Panc1 (cell line): ENCODE measurements at regions not wholly inside any gene's neighbourhood (a gene's known extent, or its start where the extent isn't known, plus 50 kb on each side); places are given as distances from the start of the nearest gene placed in this dataset.
"Not testable (repeated sequence)": the region's sequence is repeated elsewhere in the genome, so short reads cannot be mapped to it uniquely, and the experiment has no call there.

Experiments
- ATAC-seq: fragments of 200-7000 bp; cut with Tn5 transposase; 2 replicates; pipeline ENCODE4 v1.9.1; 2020; ENCODE audit warnings: mild to moderate bottlenecking, moderate library complexity
- BruUV-seq: library from RNA; stranded (reverse); fragments of 400-500 nt; replicated peaks from 2 replicates; lab custom pipeline; 2021; lab: Mats Ljungman, UMichigan
- CTCF ChIA-PET: fragments of 300-600 bp; sonication (Branson Sonifier 250); formaldehyde crosslinking; loops from one replicate; lab custom pipeline; 2022; ENCODE audit warnings: antibody characterized with exemption; lab: Charles Lee
- POLR2A ChIA-PET: fragments of 300-600 bp; sonication (Branson Sonifier 250); formaldehyde crosslinking; loops from one replicate; lab custom pipeline; 2022; ENCODE audit warnings: antibody characterized with exemption; lab: Charles Lee
- DNase-seq: peaks from one replicate; pipeline ENCODE4 v3.0.0-alpha.2; 2010; ENCODE audit warnings: low read depth, low spot score
- H3K27ac ChIP-seq: 2 replicates; pipeline ENCODE4 v1.5.1; 2011; ENCODE audit warnings: mild to moderate bottlenecking, low read length, inconsistent platforms
- H3K27me3 ChIP-seq: fragments of 200-500 bp; sonication (Bioruptor generic); 2 replicates; pipeline ENCODE4 v1.6.0; 2014; ENCODE audit warnings: low read length, inconsistent platforms; ENCODE audit not compliant: control insufficient read depth, insufficient read depth
- H3K36me3 ChIP-seq: fragments of 200-500 bp; sonication (Bioruptor generic); 2 replicates; pipeline ENCODE4 v1.5.1; 2014; ENCODE audit warnings: inconsistent platforms, mild to moderate bottlenecking, low read length, moderate library complexity; ENCODE audit not compliant: control insufficient read depth, insufficient read depth
- H3K4me1 ChIP-seq: 2 replicates; pipeline ENCODE4 v1.5.1; 2011; ENCODE audit warnings: inconsistent platforms, mild to moderate bottlenecking, low read length, moderate library complexity; ENCODE audit not compliant: control insufficient read depth, insufficient read depth
- H3K4me3 ChIP-seq, 2 experiments: 2 replicates each; pipeline ENCODE4 v1.5.1; 2011 to 2012; ENCODE audit warnings: low read depth in 2 of 2, low read length in 2 of 2, mild to moderate bottlenecking in 2 of 2, inconsistent platforms in 1 of 2, moderate library complexity in 1 of 2
- H3K9me3 ChIP-seq: fragments of 200-500 bp; sonication (Bioruptor generic); 2 replicates; pipeline ENCODE4 v1.5.1; 2014; ENCODE audit warnings: low read depth, mild to moderate bottlenecking, inconsistent platforms, low read length, moderate library complexity; ENCODE audit not compliant: control insufficient read depth, insufficient read depth
- CTCF ChIP-seq: fragments of 450-650 bp; IDR thresholded peaks from 2 replicates; pipeline ENCODE4 v1.5.1; 2017; ENCODE audit warnings: mild to moderate bottlenecking
- POLR2AphosphoS5 ChIP-seq: IDR thresholded peaks from 2 replicates; pipeline ENCODE4 v1.6.1; 2012; ENCODE audit warnings: mild to moderate bottlenecking, low read depth, low read length, moderate library complexity
- SIN3A ChIP-seq: IDR thresholded peaks from 2 replicates; pipeline ENCODE4 v1.6.1; 2012; ENCODE audit warnings: low read depth, mild to moderate bottlenecking, low read length, moderate library complexity, borderline replicate concordance; ENCODE audit not compliant: insufficient read depth
- TCF7L2 ChIP-seq: IDR thresholded peaks from 2 replicates; pipeline ENCODE4 v1.6.1; 2011; ENCODE audit warnings: mild to moderate bottlenecking, low read depth, low read length, inconsistent platforms
- in situ Hi-C: cut with HindIII; loops from 2 replicates; pipeline ENCODE4 v1.10.0; 2016; ENCODE audit warnings: low sequenced_read_pairs, low pct_unique_long_range_greater_than_20kb
- intact Hi-C: fragments of 100-400 bp; cut with micrococcal nuclease; formaldehyde crosslinking; loops from one replicate; pipeline ENCODE4 v1.10.0; 2022; ENCODE audit not compliant: unreplicated experiment
- TF ChIP-seq, protein P1 (sequence below), 2 experiments: IDR thresholded peaks; 2 replicates each; pipeline ENCODE4 v1.6.1; 2011 to 2012; ENCODE audit warnings: low read depth in 2 of 2, control low read depth in 1 of 2, low read length in 1 of 2, mild to moderate bottlenecking in 1 of 2, moderate library complexity in 1 of 2; ENCODE audit not compliant: insufficient read depth in 1 of 2

DNA sequence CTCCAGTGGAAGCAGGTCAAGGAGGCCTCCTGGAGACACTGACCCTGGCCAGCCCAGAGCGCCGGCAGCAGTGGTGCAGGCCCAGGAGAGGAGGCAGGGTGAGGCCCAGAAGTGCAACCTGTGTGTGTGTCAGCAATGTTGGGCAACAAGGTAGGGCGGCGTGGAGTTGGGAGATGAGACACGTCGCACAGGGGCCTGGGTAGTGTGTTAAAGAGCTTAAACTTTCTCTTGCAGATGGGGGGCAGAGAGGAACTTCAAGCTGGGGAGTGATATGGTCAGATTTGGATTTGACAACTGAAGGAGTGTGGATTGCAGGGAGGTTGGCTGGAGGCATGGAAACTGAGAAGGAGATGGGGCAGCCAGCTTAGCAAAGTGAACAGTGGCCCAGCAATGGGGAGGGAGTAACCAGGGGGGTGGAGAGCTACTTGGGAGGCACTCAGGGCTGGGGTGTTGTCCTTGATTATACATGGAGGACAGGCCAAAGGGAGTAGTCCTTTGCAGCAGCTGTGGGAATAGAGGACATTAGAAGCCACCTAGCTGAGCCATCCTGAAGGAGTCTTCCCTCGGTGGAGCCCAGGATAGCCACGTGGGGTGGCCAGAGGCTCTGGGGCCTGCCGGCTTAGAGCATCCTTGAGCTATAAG is 278.6 kb upstream of the HS6ST1 start:
- CTCF ChIA-PET = no interaction called here

DNA sequence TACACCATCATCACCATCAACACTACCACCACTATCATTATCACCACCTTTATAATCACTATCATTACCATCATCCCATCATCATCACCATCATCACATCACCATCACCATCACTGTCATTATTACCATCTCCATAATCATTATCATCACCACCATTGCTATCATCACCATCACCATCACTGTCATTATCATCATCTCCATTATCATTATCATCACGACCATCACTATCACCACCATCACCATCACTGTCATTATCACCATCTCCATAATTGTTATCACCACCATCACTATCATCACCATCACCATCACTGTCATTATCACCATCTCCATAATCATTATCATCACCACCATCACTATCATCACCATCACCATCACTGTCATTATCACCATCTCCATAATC is 279.6 kb upstream of the HS6ST1 start:
- POLR2A ChIA-PET, H3K27me3 ChIP-seq, CTCF ChIA-PET, DNase-seq, ATAC-seq, intact Hi-C loops, in situ Hi-C loops, H3K27ac ChIP-seq, H3K9me3 ChIP-seq, H3K4me3 ChIP-seq, H3K4me1 ChIP-seq, H3K36me3 ChIP-seq, BruUV-seq: not testable (repeated sequence)

More for the DNA sequence above, 278.6 kb upstream of the HS6ST1 start:
- DNase-seq (no peak), ATAC-seq (no peak)
- H3K27ac ChIP-seq = no peak overlapping the region
- H3K4me3 ChIP-seq = no peak overlapping the region
- in situ Hi-C loops = no loop called here
- TF ChIP-seq CTCF (no peak), TCF7L2 (no peak), POLR2AphosphoS5 (no peak), SIN3A (no peak)
- TF ChIP-seq, protein P1, sequence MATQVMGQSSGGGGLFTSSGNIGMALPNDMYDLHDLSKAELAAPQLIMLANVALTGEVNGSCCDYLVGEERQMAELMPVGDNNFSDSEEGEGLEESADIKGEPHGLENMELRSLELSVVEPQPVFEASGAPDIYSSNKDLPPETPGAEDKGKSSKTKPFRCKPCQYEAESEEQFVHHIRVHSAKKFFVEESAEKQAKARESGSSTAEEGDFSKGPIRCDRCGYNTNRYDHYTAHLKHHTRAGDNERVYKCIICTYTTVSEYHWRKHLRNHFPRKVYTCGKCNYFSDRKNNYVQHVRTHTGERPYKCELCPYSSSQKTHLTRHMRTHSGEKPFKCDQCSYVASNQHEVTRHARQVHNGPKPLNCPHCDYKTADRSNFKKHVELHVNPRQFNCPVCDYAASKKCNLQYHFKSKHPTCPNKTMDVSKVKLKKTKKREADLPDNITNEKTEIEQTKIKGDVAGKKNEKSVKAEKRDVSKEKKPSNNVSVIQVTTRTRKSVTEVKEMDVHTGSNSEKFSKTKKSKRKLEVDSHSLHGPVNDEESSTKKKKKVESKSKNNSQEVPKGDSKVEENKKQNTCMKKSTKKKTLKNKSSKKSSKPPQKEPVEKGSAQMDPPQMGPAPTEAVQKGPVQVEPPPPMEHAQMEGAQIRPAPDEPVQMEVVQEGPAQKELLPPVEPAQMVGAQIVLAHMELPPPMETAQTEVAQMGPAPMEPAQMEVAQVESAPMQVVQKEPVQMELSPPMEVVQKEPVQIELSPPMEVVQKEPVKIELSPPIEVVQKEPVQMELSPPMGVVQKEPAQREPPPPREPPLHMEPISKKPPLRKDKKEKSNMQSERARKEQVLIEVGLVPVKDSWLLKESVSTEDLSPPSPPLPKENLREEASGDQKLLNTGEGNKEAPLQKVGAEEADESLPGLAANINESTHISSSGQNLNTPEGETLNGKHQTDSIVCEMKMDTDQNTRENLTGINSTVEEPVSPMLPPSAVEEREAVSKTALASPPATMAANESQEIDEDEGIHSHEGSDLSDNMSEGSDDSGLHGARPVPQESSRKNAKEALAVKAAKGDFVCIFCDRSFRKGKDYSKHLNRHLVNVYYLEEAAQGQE (IDR thresholded peaks at IDR 0.05; ENCODE audit: insufficient read depth in 1 of 2, low read depth in 2 of 2, low read length in 1 of 2) = no peak
- H3K9me3 ChIP-seq = no peaks in the 10 kb centered on the region
- intact Hi-C loops = no loop called here
- POLR2A ChIA-PET = no interaction called here
- no TSS peak for BruUV-seq
- H3K27me3 ChIP-seq = no peaks in the 10 kb centered on the region
- H3K36me3 ChIP-seq = no peaks in the 10 kb centered on the region
- H3K4me1 ChIP-seq = no peaks in the 10 kb centered on the region

GRCh38 chr2:128598862-128599441 is 280.3 kb upstream of the HS6ST1 start:
- ChIA-PET POLR2A (no interaction called here), CTCF (no interaction called here)
- in situ Hi-C loops (no loop called here), intact Hi-C loops (no loop called here)
- no peak for DNase-seq
- BruUV-seq = no TSS peak
- Histone ChIP-seq H3K4me1 (no peaks in the 10 kb centered on the region), H3K36me3 (no peaks in the 10 kb centered on the region), H3K4me3 (no peak overlapping the region), H3K27me3 (no peaks in the 10 kb centered on the region), H3K27ac (no peak overlapping the region), H3K9me3 (no peaks in the 10 kb centered on the region)
- TF ChIP-seq TCF7L2 (no peak), POLR2AphosphoS5 (no peak), SIN3A (no peak)
- TF ChIP-seq, protein P1 (IDR thresholded peaks at IDR 0.05; ENCODE audit: insufficient read depth in 1 of 2, low read depth in 2 of 2, low read length in 1 of 2) = no peak
- no peak for ATAC-seq
